Left ventricle myocardium superior (tissue), 1 donor: ENCODE measurements at regions not wholly inside any gene's neighbourhood (a gene's known extent, or its start where the extent isn't known, plus 50 kb on each side); places are given as distances from the start of the nearest gene placed in this dataset.

Experiments used
- ATAC-seq: fragments of 200-7000 bp; cut with Tn5 transposase; one replicate; pipeline ENCODE4 v1.9.1; 2020; ENCODE audit warnings: mild to moderate bottlenecking, moderate library complexity
- DNase-seq: peaks from one replicate; pipeline ENCODE4 v3.0.0-alpha.2; 2020
- intact Hi-C: fragments of 100-400 bp; cut with micrococcal nuclease; formaldehyde crosslinking; loops from one replicate; pipeline ENCODE4 v1.11.0; 2022
- donor health status: DM: no; HTN: yes; CAD: no; lungs with severe emphysema.

DNA sequence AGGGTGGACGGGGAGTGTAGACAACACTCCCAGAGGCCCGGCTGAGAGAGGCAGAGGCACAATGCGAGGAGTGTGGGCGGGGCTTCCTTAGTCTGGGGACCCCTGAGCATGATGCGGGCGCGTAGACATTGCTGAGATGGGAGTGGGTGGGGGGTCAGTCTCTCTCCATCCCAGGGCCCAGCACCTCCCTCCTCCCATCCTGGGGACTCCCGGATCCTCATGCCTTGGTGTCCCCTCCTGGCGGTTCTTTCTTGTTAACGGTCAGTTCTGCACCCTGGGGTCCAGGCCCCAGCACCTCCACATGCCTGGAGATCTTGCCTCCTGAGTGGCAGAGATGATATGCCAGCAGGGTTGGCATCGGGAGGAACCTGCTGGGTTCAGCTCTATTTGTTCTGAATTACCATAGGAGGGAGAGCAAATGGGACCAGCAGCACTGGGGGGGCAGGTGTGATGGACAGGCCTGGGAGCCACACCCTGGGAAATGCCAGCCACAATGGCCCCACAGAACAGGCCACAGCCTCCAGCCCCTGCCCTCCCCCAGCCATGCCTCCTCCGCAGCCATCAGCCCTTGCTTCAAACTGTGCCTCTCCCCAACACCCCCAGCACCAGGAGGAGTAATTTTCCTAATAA is 55.7 kb downstream of the RTL6 start:
- intact Hi-C loops = no loop called here
- ATAC-seq = no peak
- DNase-seq = no peak

DNA sequence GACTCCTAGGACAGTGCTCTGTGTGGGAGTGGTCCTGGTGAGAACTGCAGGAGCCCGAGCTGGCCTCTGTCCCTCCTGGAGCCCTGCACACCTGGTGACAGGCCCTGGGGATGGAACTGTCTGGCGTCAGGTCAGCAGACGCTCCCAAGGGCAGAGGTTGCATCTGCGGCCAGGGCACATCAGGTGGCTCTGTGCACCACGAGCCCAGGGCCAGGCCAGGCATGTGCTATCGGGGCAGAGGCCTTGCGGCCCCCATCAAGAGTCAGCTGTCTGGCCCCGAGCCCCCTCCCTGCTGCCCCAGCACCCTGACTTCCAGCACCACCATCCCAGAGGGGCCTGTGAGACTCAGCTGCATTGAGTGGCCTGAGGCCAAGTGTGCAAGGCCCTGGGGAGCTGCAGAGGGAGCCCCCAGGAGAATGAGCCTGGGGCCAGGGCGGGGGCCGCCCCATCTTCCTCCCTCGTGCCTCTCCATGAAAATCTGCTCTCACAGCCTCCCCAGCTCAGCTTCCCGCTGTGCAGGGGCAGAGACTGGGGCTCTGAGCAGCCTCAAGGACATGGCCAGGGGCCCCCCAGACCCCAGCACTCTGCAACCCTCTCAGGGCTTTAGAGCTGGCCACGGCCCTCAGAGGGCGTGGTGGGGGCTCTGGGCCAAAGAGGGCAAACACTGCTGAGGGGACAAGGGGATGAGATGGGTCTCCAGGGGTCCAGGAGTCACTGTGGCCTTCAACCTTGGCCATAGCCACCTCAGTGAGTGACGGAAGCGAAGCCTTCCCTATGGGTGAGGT is 56.4 kb downstream of the RTL6 start:
- ATAC-seq = no peak
- DNase-seq = no peak
- intact Hi-C loops = no loop called here

GRCh38 chr22:44440224-44441160 is 57.5 kb downstream of the RTL6 start:
- intact Hi-C loops = no loop called here
- no peak for DNase-seq

DNA sequence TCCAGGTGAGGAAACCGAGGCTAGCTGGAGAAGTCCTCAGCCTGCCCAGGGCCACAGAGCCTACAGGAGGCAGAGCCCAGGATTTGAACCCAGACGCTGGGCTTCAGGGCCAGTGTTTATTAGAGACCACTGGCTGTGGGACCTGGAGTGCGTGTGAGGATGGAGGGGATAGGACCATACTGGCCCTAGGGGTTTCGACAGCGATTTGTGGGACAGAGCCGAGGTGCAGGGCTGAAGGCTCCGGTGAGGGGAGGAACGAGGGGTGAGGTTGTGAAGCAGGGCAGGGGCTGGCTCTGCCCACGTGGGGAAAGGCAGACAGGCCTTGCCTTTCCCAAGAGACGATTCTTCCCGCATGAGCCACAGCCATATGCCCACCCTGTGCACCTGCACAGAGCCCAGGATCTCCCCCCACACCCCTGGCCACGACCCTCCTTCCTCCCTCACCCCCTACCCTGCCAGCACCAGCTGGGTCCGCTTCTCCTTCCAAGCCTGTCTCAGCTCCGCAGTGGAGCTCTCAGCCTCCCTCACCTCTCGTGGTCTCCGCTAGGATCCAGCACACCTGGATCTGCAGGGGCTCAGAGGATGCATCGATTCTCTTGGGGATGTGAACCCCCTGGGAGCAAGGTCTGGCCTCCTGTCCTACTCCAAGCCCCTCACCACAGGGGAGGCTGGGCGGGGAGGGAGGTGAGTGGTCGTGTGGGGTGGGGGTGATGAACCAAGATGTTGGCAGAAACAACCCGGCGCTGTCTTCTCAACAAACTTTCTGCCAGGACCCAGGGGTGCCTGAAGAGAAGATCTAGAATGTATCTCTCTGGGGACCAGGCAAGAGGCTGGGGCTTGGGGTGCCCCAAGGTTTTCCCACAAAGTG is 58.4 kb downstream of the RTL6 start:
- intact Hi-C loops = no loop called here
- no peak for DNase-seq
- ATAC-seq = no peak

More at GRCh38 chr22:44440224-44441160, 57.5 kb downstream of the RTL6 start:
- no peak for ATAC-seq

DNA sequence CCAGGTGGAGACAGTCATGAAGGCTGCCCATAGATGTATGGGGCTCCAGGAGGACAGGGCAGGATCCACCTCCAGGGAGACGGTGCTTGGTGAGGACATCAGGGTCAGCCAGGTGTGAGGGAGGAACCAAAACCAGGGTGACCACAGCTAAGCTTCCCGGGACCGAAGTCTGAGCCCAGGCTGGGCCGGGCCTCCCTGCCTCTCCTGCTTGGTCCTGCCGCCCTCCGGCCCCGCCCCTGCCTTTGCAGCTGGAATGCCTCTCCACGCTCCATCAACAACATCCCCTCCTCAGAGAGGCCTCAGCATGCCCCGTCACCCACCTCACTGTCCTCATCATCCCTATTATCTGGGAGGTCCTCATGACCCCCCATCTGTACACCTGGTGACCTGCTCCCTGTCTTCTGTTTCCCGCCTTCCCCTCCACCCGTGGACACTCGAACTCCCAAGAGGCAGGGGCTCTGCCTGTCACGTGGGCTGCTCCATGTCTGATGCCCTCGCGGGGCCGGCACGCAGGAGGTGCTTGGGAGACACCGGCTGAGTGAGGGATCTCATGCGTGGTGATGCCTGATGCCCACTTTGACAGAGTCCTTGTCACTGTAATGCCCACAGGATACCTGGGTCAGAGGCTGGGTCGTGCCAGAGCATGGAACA is 59.4 kb downstream of the RTL6 start:
- ATAC-seq (no peak), DNase-seq (no peak)
- intact Hi-C loops = no loop called here

DNA sequence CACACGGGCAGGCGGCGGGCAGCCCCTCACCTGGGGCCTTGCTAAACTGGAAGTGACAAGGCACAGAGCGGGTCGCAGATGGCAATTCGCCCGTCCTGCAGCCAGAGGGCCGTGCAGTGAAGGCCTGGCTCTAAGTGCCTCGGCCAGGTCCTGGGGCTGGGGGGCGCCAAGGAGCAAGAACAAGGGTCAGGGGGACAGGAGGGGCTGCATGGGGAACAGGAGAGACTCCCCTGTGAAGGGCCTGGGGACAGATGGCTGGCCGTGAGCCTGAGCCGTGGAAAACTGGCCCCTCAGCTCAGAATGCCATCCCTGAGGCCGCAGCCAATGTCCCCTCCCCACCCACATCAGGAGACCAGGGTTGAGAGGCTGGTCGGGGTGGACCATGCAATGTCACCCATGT is 60.0 kb downstream of the RTL6 start:
- intact Hi-C loops = no loop called here
- DNase-seq (no peak), ATAC-seq (no peak)

DNA sequence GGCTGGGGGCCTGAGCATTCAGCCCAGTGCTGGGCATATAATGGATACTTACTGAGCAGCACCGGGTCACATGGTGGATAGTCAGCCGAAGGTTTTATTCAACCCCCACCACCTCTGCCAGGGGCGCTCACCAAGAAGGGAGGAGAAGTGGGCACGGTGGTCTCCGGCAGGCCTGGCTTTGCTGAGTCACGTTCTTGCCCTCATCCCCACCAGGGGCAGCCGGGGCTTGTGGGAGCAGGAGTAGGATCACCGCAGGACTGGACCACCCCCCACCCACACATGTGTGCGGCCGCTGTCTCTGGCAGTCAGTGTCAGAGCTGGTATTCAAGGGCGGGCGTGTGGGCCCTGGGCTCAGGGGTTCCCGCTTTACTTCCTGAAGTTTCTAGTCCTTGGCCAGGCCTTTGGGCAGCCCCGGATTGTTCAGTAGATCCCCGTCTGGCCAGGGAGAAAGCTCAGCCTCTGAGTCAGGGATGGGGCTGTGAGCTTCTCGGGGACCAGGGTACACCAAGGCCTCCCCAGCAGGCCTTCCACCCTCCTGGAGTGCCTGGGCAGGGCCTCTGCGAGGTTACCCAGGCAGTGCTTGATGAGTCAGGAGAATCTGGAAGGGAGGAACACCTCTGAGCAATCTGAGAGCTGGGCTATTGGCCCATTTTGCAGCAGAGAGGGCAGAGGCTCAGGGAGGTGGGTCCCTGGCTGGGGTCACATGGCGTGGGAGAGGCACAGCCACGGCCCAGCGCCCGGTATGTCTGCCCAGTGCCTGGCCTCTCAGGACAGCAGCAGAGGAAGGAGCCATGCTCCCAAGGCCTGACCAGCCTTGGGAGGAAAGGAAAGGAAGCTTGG is 60.6 kb downstream of the RTL6 start:
- DNase-seq = no peak
- no peak for ATAC-seq
- intact Hi-C loops = no loop called here

DNA sequence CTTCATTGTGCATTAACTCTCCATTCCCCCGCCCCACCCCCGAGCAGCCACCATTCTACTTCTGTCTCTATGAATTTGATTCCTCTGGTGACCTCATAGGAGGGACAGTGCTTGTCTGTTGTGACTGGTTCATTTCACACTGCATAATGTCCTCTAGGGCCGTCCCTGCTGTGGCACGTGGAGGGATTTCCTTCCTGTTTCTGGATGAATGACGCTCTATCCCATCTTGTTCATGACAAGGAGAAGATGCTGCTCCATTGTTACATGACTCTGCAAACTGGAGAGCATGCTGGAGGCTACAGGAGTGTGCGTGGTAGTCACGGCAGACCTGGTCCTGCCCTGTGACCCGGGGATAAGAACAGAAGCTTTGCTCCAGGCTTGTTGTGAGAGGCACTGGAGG is 61.3 kb downstream of the RTL6 start:
- no peak for DNase-seq
- intact Hi-C loops = no loop called here

GRCh38 chr22:44431256-44431655 is 66.8 kb downstream of the RTL6 start:
- intact Hi-C loops = no loop called here
- DNase-seq (no peak), ATAC-seq (no peak)

More for the DNA sequence above, 61.3 kb downstream of the RTL6 start:
- no peak for ATAC-seq

GRCh38 chr22:44430716-44431115 is 67.3 kb downstream of the RTL6 start:
- no peak for ATAC-seq
- intact Hi-C loops = no loop called here
- DNase-seq = no peak

- intact Hi-C loops = no loop called here
- ATAC-seq (no peak), DNase-seq (no peak)
These were observed 68.0 kb downstream of the RTL6 start for GRCh38 chr22:44429941-44430587.

DNA sequence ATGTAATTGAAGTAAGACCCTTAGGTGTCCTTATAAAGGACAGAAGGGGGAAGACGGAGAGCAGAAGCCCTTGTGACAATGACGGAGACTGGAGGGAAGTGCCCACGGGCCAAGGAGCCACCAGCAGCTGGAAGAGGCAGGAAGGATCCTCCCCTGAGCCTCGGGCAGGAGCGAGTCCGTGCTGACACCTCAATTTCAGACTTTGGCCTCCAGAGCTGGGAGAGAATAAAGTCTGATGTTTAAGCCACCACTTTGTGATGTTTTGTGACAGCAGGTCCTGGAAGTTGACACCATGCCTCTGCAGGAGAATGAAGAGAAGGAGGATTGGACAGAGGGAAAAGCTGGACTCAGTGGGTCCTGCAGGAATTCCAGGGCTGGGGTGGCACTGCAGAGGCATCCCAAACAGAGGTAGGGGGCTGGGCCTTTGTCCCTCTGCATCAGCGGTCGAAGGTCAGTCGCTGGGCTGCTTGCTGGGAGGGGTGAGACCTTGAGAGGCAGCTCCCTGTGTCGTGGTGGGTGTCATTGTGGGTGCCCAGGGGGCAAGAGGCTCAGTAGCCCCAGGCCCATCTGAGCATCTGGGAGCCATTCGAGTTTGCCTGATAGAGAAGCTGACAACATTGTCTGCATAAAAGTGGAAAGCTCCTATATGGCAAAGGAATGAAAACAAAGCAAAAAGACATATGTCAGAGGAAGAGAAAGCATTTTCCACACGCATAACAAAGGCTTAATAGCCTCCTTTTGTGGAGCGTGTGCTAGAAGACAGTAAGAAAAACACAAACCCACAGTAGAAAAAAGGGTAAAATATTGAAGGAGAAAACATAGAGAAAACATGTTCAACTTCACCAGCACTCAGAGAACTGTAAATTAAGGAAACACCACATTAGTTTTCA is 68.8 kb downstream of the RTL6 start:
- intact Hi-C loops = no loop called here
- DNase-seq (no peak), ATAC-seq (no peak)

DNA sequence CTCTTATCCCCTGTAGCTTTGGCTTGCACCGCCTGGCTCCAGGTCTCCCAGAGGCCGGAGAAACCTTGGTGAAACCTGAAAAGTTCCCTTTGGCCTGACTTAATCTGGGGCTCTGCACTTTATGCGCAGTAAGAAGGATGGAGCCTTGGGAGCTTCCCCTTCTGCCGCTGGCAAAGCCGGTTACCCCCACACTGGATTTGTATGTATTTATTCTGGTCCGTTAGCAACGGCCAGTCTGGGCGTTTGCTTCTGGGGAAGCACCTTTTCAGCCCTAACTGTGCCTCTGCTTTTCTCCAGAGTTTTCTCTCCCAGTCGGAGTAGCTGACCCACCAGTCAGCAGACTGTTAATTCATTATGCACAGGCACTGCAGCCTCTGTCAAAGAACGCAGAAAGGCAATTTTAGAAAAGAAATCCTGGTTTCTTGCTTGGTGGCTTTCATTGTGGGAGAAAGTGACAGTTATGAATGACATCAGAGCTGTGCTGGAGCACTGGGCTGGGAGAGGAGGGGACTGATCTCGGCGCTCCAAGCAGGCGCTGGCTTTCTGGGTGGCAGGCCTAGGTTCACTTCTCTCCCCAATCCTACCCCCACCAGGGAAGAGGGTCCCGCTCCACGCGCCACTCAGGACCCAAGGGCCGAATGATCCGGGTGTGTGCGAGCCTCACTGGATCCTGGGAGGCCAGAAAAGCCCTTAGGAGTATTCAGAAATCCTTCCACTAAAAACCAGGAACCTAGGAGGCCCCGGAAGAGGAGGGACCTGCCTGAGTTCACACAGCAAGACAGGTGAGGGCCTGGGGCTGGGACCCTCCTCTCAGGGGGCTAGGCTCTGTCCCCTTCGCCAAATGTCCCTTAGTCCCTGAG is 70.2 kb downstream of the RTL6 start:
- no peak for DNase-seq
- intact Hi-C loops = no loop called here
- ATAC-seq = no peak

DNA sequence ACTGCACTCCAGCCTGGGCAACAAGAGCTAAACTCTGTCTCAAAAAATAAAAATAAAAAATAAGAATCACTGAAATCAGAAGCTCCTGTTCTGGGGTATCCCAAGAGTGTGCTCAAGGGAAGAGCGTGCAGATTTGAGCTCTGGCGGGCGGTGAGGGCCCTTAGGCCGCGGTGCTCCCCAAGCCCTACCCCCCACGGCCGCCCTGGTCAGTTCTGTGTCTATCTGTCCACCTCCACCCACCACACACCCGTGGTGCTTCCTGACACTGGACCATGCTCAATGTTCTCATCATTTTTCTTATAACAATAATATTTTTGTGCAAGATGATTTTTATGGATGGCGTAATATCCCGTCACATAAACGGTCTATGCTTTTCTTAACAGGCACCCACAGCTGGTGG is 71.1 kb downstream of the RTL6 start:
- intact Hi-C loops = no loop called here
- no peak for ATAC-seq
- no peak for DNase-seq

- DNase-seq (no peak), ATAC-seq (no peak)
- intact Hi-C loops = no loop called here
These were observed 72.4 kb downstream of the RTL6 start for GRCh38 chr22:44425694-44426045.
